Uterus (tissue), 2 donors: ENCODE measurements at regions not wholly inside any gene's neighbourhood (a gene's known extent, or its start where the extent isn't known, plus 50 kb on each side); places are given as distances from the start of the nearest gene placed in this dataset.

Source experiments
- CTCF ChIP-seq, 4 experiments: fragments of 200-600 bp in 2 of 4; fragments of 450-650 bp in 2 of 4; sonication (generic) in 2 of 4; IDR thresholded peaks; one replicate each; pipeline ENCODE4 v1.5.1; 2016 to 2019; ENCODE audit warnings: antibody characterized with exemption in 4 of 4, mild to moderate bottlenecking in 2 of 4, moderate library complexity in 1 of 4
- POLR2A ChIP-seq, 2 donors: fragments of 450-650 bp; IDR thresholded peaks; one replicate each; pipeline ENCODE4 v1.6.1; 2016; ENCODE audit warnings: antibody characterized with exemption in 2 of 2, mild to moderate bottlenecking in 1 of 2, moderate library complexity in 1 of 2

- TF ChIP-seq CTCF (IDR thresholded peaks at IDR 0.05) (no peak), POLR2A (IDR thresholded peaks at IDR 0.05) (no peak)
Observed at GRCh38 chr6:141443668-141444289, 688.9 kb upstream of the GJE1 start.
